BJ (cell line): ENCODE measurements at regions not wholly inside any gene's neighbourhood (a gene's known extent, or its start where the extent isn't known, plus 50 kb on each side); places are given as distances from the start of the nearest gene placed in this dataset.

Source experiments
- CTCF ChIA-PET: fragments of 350-600 bp; formaldehyde crosslinking; extraction: SDS; loops from one replicate; lab custom pipeline; 2021; ENCODE audit warnings: antibody characterized with exemption, inconsistent platforms; lab: Yijun Ruan, JAX
- POLR2A ChIA-PET: fragments of 300-600 bp; sonication (Branson Sonifier 250); formaldehyde crosslinking; extraction: SDS; loops from one replicate; lab custom pipeline; 2021; ENCODE audit warnings: antibody characterized with exemption; lab: Charles Lee
- DNase-seq: peaks from one replicate; pipeline ENCODE4 v3.0.0-alpha.2; 2011; ENCODE audit warnings: low read depth
- H3K27me3 ChIP-seq: 2 replicates; pipeline ENCODE4 v1.6.0; 2011; ENCODE audit warnings: low read length; ENCODE audit not compliant: control insufficient read depth, insufficient read depth
- H3K36me3 ChIP-seq: 2 replicates; pipeline ENCODE4 v1.5.1; 2011; ENCODE audit warnings: low read length; ENCODE audit not compliant: control insufficient read depth, insufficient read depth
- H3K4me3 ChIP-seq: 2 replicates; pipeline ENCODE4 v1.5.1; 2011; ENCODE audit warnings: low read depth, mild to moderate bottlenecking, control low read depth, low read length
- CTCF ChIP-seq: IDR thresholded peaks from 2 replicates; pipeline ENCODE4 v1.5.1; 2011; ENCODE audit warnings: low read depth, mild to moderate bottlenecking, control low read depth, inconsistent platforms, low read length, moderate library complexity; ENCODE audit not compliant: insufficient read depth

DNA sequence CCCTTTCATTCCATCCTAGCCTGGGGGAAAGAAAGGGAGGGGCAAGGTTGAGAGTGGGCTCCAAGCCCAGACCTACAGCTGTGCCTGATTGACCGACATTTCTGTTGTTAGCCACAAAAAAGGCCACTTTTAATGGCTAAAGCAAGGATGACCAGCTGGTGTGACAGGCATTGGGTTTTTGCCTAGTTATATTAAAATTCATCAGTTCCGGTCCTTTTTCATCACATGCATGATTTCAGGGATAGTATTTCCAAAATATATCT, 192.3 kb downstream of the ZNF326 start:
- no peaks in the 10 kb centered on the region for H3K36me3 ChIP-seq
- no peak overlapping the region for H3K4me3 ChIP-seq
- ChIA-PET CTCF (no interaction called here), POLR2A (no interaction called here)
- no peak for DNase-seq
- H3K27me3 ChIP-seq: no peaks in the 10 kb centered on the region
- TF ChIP-seq CTCF: no peak

DNA sequence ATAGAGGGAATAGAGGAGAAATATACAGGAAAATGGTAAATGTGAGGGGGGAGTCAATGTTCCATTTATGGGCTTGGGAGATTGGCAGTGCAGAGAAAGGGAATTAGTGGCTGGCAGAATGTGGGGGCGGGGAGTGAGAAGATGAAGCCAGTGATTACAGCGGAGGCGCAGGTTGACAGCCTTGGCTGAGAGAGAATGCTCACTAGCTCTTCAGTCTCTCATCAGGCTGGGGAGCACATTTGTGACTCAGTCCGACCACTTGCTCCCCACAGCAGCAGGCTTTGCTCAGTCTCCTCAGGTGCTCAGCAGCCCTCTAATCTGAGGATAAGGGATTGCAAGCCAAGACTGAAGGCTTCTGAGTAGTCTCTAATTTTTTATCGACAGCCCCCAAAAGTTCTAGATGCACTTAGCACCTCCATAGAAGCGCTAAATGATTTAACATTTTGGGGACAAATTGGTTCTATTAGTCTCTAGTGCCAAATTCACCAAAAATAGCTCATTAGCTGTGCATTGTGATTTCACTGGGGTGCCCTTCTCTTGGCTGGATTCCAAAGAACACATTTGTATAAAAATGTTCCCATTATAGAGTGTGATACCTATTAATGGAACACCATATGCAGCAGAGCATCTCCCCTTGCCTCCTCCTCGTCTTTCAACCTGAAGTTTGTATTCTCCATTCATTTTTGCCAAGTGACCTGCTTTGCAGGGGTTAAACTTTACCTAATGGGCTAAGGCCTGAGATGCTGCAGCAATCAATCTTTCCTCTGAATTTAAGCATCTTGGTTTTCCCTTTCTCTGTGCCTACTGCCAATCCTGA, 191.8 kb downstream of the ZNF326 start:
- no peak overlapping the region for H3K4me3 ChIP-seq
- DNase-seq: no peak
- no peaks in the 10 kb centered on the region for H3K27me3 ChIP-seq
- ChIA-PET POLR2A (no interaction called here), CTCF (no interaction called here)
- no peaks in the 10 kb centered on the region for H3K36me3 ChIP-seq
- no peak for TF ChIP-seq CTCF

GRCh38 chr1:90176530-90176929, 181.6 kb downstream of the ZNF326 start:
- no peak for TF ChIP-seq CTCF
- Histone ChIP-seq H3K4me3 (no peak overlapping the region), H3K27me3 (no peaks in the 10 kb centered on the region), H3K36me3 (no peaks in the 10 kb centered on the region)
- ChIA-PET CTCF (interaction anchor here (0.6 kb wide), 1 partner anchor 388 kb away, joined by 3 read pairs; no protein-coding TSS in a partner anchor), POLR2A (no interaction called here)
- no peak for DNase-seq

- no peak for DNase-seq
- Histone ChIP-seq H3K4me3 (no peak overlapping the region), H3K36me3 (no peaks in the 10 kb centered on the region), H3K27me3 (no peaks in the 10 kb centered on the region)
- CTCF ChIA-PET: no interaction called here
- TF ChIP-seq CTCF: no peak
- POLR2A ChIA-PET: no interaction called here
Observed at GRCh38 chr1:90175490-90176167, 180.7 kb downstream of the ZNF326 start.

- Histone ChIP-seq H3K36me3 (no peaks in the 10 kb centered on the region), H3K4me3 (no peak overlapping the region), H3K27me3 (no peaks in the 10 kb centered on the region)
- no peak for TF ChIP-seq CTCF
- DNase-seq: no peak
- ChIA-PET POLR2A (no interaction called here), CTCF (interaction anchor here (0.7 kb wide), 1 partner anchor 31 kb away, joined by 3 read pairs; no protein-coding TSS in a partner anchor)
Observed at GRCh38 chr1:90174246-90174645, 179.3 kb downstream of the ZNF326 start.
